ENCODE measurements at regions not wholly inside any gene's neighbourhood (a gene's known extent, or its start where the extent isn't known, plus 50 kb on each side); places are given as distances from the start of the nearest gene placed in this dataset.

- TF ChIP-seq CTCF (IDR thresholded peaks at IDR 0.05): no peak
- no peak for TF ChIP-seq POLR2A (IDR thresholded peaks at IDR 0.05)
Observed at GRCh38 chr6:121873595-121873994, 438.1 kb downstream of the GJA1 start.

Measured in suprapubic skin (tissue), 3 donors.